ENCODE measurements at regions not wholly inside any gene's neighbourhood (a gene's known extent, or its start where the extent isn't known, plus 50 kb on each side); places are given as distances from the start of the nearest gene placed in this dataset.

- TF ChIP-seq CTCF (IDR thresholded peaks at IDR 0.05) (no peak), TEAD4 (IDR thresholded peaks at IDR 0.05; ENCODE audit: borderline replicate concordance, insufficient read depth) (no peak)
- TF ChIP-seq, protein P1, sequence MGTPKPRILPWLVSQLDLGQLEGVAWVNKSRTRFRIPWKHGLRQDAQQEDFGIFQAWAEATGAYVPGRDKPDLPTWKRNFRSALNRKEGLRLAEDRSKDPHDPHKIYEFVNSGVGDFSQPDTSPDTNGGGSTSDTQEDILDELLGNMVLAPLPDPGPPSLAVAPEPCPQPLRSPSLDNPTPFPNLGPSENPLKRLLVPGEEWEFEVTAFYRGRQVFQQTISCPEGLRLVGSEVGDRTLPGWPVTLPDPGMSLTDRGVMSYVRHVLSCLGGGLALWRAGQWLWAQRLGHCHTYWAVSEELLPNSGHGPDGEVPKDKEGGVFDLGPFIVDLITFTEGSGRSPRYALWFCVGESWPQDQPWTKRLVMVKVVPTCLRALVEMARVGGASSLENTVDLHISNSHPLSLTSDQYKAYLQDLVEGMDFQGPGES (IDR thresholded peaks at IDR 0.05; ENCODE audit: low read depth, low read length), result no peak
These were observed 286.3 kb upstream of the PAPPA start for GRCh38 chr9:115867326-115867725.

All from SK-N-SH (cell line).